NB4 (cell line): ENCODE measurements at regions not wholly inside any gene's neighbourhood (a gene's known extent, or its start where the extent isn't known, plus 50 kb on each side); places are given as distances from the start of the nearest gene placed in this dataset.

Source experiments
- DNase-seq: peaks from one replicate; pipeline ENCODE4 v3.0.0; 2010; ENCODE audit warnings: low read depth
- H3K4me3 ChIP-seq: one replicate; pipeline ENCODE4 v1.5.1; 2011; ENCODE audit warnings: mild to moderate bottlenecking, low read depth, low read length, moderate library complexity
- MYC ChIP-seq: IDR thresholded peaks from 2 replicates; pipeline ENCODE4 v1.6.1; 2011; ENCODE audit warnings: low read depth, low read length
- POLR2A ChIP-seq: IDR thresholded peaks from 2 replicates; pipeline ENCODE4 v1.6.1; 2011; ENCODE audit warnings: mild to moderate bottlenecking; ENCODE audit not compliant: insufficient read length; ENCODE audit errors: extremely low read depth
- TF ChIP-seq, protein P1 (sequence below): IDR thresholded peaks from 2 replicates; pipeline ENCODE4 v1.6.1; 2011; ENCODE audit warnings: low read depth, low read length
- TF ChIP-seq, protein P2 (sequence below): IDR thresholded peaks from one replicate; pipeline ENCODE4 v1.5.1; 2012; ENCODE audit warnings: low read depth, low read length

DNA sequence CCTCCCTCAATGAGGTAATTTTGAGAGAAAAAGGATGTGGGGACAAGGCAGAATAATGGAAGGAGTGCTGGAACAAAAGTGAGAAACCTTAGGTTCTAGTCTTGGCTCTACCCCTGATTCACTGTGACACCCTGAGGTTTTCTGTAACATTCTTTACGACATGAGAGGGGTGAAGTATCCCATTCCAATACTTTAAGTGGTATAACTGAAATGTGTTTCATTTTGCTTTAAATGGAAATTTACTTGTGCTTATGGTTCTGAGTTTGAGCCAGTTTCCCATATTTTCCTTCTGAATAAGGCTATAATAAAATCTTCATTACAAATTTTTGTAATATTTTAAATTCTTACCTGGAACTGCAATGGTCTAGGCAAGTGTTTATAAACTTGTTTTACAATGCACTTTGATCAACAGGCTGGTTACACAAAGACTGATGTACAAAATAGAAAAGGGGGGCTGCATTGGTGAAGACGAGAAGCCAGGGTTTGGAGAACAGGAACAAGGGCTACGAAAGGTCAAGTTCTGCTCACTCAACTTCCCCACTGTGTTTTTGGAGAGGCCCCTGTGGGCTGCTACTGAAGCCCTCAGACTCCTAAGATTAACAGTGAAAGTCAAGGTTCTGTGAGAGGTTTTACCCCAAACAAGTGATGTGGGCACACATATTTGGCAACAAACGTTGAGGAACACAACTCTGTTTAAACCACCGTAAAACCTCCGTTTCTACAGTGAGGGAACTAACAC, 171.9 kb upstream of the ELL2 start:
- TF ChIP-seq, protein P1, sequence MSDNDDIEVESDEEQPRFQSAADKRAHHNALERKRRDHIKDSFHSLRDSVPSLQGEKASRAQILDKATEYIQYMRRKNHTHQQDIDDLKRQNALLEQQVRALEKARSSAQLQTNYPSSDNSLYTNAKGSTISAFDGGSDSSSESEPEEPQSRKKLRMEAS: no peak
- DNase-seq: no peak
- H3K4me3 ChIP-seq: no peak overlapping the region

DNA sequence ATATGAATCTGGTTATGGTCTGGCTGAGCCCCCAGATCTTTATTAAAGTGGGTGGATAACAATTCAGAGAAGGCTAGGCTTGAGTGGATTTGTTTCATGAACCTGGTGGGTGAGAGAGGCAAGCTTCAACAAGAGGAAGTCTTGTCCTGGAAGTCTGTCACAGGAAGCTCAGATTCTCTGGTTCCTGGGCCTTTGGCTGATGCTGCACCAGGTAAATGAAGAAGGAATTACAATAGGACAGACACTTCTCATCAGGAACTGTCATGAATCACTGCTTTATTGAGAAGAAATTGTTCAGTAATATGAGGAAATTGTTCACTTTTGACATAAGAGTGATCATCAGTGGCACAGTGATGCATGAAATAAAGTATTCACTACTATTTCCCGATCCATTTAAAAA, 167.6 kb upstream of the ELL2 start:
- no peak overlapping the region for H3K4me3 ChIP-seq
- TF ChIP-seq, protein P2, sequence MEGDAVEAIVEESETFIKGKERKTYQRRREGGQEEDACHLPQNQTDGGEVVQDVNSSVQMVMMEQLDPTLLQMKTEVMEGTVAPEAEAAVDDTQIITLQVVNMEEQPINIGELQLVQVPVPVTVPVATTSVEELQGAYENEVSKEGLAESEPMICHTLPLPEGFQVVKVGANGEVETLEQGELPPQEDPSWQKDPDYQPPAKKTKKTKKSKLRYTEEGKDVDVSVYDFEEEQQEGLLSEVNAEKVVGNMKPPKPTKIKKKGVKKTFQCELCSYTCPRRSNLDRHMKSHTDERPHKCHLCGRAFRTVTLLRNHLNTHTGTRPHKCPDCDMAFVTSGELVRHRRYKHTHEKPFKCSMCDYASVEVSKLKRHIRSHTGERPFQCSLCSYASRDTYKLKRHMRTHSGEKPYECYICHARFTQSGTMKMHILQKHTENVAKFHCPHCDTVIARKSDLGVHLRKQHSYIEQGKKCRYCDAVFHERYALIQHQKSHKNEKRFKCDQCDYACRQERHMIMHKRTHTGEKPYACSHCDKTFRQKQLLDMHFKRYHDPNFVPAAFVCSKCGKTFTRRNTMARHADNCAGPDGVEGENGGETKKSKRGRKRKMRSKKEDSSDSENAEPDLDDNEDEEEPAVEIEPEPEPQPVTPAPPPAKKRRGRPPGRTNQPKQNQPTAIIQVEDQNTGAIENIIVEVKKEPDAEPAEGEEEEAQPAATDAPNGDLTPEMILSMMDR: no peak
- TF ChIP-seq POLR2A (no peak), MYC (no peak)
- TF ChIP-seq, protein P1: no peak
- no peak for DNase-seq

DNA sequence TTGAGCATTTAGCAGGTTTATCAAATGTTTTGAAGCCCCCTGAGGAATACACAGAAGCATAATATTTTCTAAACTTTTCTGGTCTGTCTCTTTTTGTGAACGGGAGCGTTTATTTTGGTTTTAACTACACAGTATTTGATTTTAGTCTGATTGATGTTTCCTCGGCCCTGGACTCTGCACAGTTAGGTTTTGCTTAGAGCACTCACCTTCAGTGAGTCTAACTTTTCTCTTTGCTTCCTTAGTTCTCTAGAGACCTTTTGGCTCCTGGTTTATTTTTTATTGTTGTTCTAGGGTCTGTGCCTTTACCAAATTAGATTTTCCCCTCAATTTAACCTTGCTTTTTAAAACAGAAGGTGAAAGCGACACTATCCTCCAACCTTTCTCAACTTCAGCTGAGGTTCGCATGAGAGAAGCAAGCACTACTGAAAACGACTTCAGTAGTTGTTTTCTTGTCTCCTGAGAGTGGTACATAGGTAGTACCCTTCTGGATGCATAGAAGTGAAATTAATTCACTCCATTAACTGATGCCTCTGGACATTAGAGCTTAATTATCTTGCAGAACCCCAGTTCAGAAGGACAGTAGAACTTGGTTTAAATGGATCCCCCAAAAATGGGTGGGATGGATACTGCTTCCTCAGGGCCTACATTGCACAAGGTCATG, 166.7 kb upstream of the ELL2 start:
- H3K4me3 ChIP-seq: no peak overlapping the region
- DNase-seq: no peak
- TF ChIP-seq MYC: no peak
- TF ChIP-seq, protein P1: no peak
- TF ChIP-seq, protein P2: no peak
- TF ChIP-seq POLR2A: no peak

DNA sequence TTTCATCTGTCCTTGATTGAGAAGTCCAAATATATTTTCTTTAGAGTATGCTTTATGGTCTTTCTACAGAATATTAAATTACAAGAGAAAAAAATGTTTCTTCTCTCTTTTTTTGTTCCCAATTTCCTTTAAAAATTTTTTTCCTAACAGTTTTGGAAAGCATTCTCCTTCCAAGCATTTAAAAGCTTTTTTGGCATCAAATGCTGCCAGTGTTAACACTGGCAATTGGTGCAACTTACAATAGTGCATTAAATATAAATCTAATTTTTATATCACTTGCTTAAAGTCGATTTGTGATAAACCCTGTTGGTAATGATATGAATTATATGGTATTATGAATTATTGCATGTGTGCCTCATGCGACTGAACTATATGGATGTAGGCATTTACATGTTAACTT, 165.9 kb upstream of the ELL2 start:
- no peak for DNase-seq
- no peak overlapping the region for H3K4me3 ChIP-seq
- TF ChIP-seq, protein P2: no peak
- no peak for TF ChIP-seq MYC
- TF ChIP-seq, protein P1: no peak
- no peak for TF ChIP-seq POLR2A

DNA sequence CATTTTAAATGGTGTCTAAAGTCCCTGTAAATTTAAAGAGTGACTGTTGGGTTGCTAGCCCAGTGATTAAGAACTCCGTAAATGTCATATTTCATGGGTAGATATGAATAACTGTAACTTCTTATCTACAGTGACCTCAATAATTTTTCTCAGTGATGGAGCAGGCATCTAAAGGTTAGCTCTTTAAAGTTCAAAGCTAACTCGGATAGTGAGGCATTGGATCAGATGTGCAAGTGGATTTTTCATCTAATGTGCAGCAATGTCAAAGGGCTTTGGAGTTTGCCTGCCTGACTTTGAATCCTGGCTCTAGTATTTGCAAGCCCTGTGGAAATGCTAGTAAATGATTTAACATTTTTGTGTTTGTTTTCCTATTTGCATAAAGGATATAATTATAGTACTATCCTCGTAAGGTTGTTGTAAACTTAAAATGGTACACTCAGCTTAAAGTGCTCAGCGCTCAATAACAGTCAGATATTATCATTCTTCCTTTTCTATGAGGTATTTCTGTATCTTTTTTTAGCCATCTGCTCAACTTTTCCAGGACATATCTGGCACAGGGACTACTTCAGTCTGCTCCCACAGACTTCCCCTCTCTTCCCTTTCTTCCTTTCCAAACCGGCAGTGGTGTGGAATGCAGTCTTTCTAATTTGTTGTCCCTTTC, 163.7 kb upstream of the ELL2 start:
- TF ChIP-seq, protein P2: no peak
- TF ChIP-seq MYC: no peak
- no peak for TF ChIP-seq POLR2A
- TF ChIP-seq, protein P1: no peak
- DNase-seq: no peak
- no peak overlapping the region for H3K4me3 ChIP-seq

DNA sequence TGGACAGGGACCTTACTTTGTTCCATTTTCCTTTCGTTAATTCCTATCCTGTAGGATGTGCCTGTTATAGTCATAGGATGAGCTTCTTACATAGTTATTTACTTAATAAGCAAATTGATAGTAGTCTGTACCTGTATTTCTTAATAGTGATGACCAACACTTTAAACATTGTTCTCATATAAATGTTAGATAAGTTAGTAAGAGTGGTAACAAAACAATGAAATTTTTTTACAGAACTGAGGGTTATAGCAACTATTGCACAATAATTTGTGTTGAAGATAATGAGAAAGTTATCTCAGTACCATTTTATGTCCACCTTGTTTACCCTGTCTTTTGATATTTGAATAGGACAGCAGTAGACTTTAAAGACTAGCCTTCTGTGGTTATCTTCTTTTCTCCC, 162.9 kb upstream of the ELL2 start:
- DNase-seq: no peak
- no peak overlapping the region for H3K4me3 ChIP-seq
- TF ChIP-seq, protein P1: no peak
- TF ChIP-seq, protein P2: no peak
- TF ChIP-seq MYC (no peak), POLR2A (no peak)
